OCI-LY1 (cell line): ENCODE measurements at regions not wholly inside any gene's neighbourhood (a gene's known extent, or its start where the extent isn't known, plus 50 kb on each side); places are given as distances from the start of the nearest gene placed in this dataset.

Source experiments
- H2AFZ ChIP-seq: fragments of 200-600 bp; sonication (generic), shearing (Covaris generic); 2 replicates; pipeline ENCODE4 v1.6.0; 2014; ENCODE audit warnings: antibody characterized with exemption, mild to moderate bottlenecking, low read length
- H3F3A ChIP-seq: fragments of 200-600 bp; sonication (generic), shearing (Covaris generic); 2 replicates; pipeline ENCODE4 v1.6.0; 2014; ENCODE audit warnings: mild to moderate bottlenecking, antibody characterized with exemption, low read length, moderate library complexity; ENCODE audit not compliant: insufficient read depth
- H3K27ac ChIP-seq: fragments of 200-600 bp; sonication (generic); 2 replicates; pipeline ENCODE4 v1.5.1; 2014; ENCODE audit warnings: low read length, mixed run types, mild to moderate bottlenecking, low read depth; ENCODE audit not compliant: poor library complexity, severe bottlenecking
- H3K27me3 ChIP-seq: fragments of 200-600 bp; sonication (generic); 2 replicates; pipeline ENCODE4 v1.6.0; 2014; ENCODE audit warnings: antibody characterized with exemption, mild to moderate bottlenecking, low read length, moderate library complexity; ENCODE audit not compliant: insufficient read depth
- H3K36me3 ChIP-seq: fragments of 200-600 bp; sonication (generic); 2 replicates; pipeline ENCODE4 v1.6.1; 2014; ENCODE audit warnings: mild to moderate bottlenecking, antibody characterized with exemption, low read length, moderate library complexity, mixed read lengths; ENCODE audit not compliant: insufficient read depth
- H3K4me1 ChIP-seq: fragments of 200-600 bp; sonication (generic); 2 replicates; pipeline ENCODE4 v1.5.1; 2014; ENCODE audit warnings: mild to moderate bottlenecking, low read length, moderate library complexity; ENCODE audit not compliant: insufficient read depth, severe bottlenecking
- H3K4me2 ChIP-seq: fragments of 200-600 bp; sonication (generic), shearing (Covaris generic); 2 replicates; pipeline ENCODE4 v1.6.1; 2014; ENCODE audit warnings: low read length
- H3K4me3 ChIP-seq: fragments of 200-600 bp; sonication (generic); 2 replicates; pipeline ENCODE4 v1.5.1; 2014; ENCODE audit warnings: low read length, low read depth, mild to moderate bottlenecking, mixed read lengths; ENCODE audit not compliant: poor library complexity, severe bottlenecking
- H3K79me2 ChIP-seq: fragments of 200-600 bp; shearing (Covaris generic); 2 replicates; pipeline ENCODE4 v1.6.1; 2016; ENCODE audit warnings: mixed run types, low read length, mixed read lengths; ENCODE audit not compliant: insufficient read depth
- H3K9ac ChIP-seq: fragments of 200-600 bp; sonication (generic), shearing (Covaris generic); 2 replicates; pipeline ENCODE4 v1.6.1; 2014; ENCODE audit warnings: mild to moderate bottlenecking, low read length, mixed read lengths
- H3K9me2 ChIP-seq: fragments of 200-600 bp; sonication (generic), shearing (Covaris generic); 2 replicates; pipeline ENCODE4 v1.6.1; 2014; ENCODE audit warnings: low read depth, mild to moderate bottlenecking, low read length, mixed read lengths
- H3K9me3 ChIP-seq: fragments of 200-600 bp; shearing (Covaris generic); 2 replicates; pipeline ENCODE4 v1.6.1; 2014; ENCODE audit warnings: low read length, mixed read lengths
- H4K20me1 ChIP-seq: fragments of 200-600 bp; sonication (generic), shearing (Covaris generic); 2 replicates; pipeline ENCODE4 v1.6.0; 2016; ENCODE audit warnings: mild to moderate bottlenecking, low read length; ENCODE audit not compliant: insufficient read depth
- EZH2 ChIP-seq: fragments of 200-600 bp; sonication (generic), shearing (Covaris generic); IDR thresholded peaks from 2 replicates; pipeline ENCODE4 v1.8.0; 2017; ENCODE audit warnings: borderline replicate concordance, mixed run types, mild to moderate bottlenecking, antibody characterized with exemption, low read length, moderate library complexity, mixed read lengths
- TF ChIP-seq, protein P1 (sequence below): fragments of 200-600 bp; sonication (generic), shearing (Covaris generic); IDR thresholded peaks from 2 replicates; pipeline ENCODE4 v1.5.1; 2017; ENCODE audit warnings: mild to moderate bottlenecking, antibody characterized with exemption, low read length, moderate library complexity, mixed read lengths

DNA sequence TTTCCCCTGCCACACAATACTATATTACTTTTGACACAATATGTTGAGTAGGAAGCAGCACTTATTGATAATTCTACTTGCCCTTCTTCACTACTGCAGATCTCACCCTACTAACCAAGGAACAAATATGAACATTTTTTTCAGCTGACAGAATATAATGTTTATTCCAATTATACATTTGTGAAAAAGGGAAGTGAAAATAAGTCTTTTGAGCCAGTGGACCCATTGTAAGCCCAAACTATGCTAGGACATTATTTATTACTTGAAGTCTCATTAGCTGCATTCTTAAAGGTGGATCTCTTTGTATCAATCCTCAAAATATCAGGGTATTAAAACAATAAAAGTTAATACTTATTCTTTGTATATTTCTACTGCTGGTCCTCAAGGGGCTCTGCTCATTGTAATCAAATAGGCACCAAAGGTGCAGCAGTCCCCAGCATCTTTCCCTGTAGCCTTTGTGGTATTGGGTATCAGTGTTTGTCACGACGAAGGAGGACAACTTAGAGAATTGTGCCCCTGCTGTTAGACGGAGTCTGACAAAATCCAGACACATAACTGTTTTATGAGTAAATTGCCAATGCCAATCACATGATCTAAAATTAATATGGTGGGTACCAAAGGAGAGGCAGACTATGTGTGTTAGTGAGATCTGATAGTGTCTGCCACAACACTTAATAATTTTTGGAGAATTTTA, 453.5 kb upstream of the CDH9 start:
- Histone ChIP-seq H3K36me3 (no peaks in the 10 kb centered on the region), H2AFZ (no peak overlapping the region), H3K9me2 (0 out of 2 replicates have a peak, but pooled peaks cover 2% of the 10 kb centered on the region), H3F3A (0 out of 2 replicates have a peak, but pooled peaks cover 9% of the 10 kb centered on the region), H3K4me2 (no peak overlapping the region), H3K27ac (no peak overlapping the region), H3K79me2 (no peaks in the 10 kb centered on the region), H3K9me3 (no peaks in the 10 kb centered on the region), H3K4me3 (no peak overlapping the region), H3K9ac (no peak overlapping the region), H3K27me3 (no peaks in the 10 kb centered on the region), H3K4me1 (peaks cover 11% of the 10 kb centered on the region), H4K20me1 (no peaks in the 10 kb centered on the region)
- no peak for TF ChIP-seq EZH2
- TF ChIP-seq, protein P1, sequence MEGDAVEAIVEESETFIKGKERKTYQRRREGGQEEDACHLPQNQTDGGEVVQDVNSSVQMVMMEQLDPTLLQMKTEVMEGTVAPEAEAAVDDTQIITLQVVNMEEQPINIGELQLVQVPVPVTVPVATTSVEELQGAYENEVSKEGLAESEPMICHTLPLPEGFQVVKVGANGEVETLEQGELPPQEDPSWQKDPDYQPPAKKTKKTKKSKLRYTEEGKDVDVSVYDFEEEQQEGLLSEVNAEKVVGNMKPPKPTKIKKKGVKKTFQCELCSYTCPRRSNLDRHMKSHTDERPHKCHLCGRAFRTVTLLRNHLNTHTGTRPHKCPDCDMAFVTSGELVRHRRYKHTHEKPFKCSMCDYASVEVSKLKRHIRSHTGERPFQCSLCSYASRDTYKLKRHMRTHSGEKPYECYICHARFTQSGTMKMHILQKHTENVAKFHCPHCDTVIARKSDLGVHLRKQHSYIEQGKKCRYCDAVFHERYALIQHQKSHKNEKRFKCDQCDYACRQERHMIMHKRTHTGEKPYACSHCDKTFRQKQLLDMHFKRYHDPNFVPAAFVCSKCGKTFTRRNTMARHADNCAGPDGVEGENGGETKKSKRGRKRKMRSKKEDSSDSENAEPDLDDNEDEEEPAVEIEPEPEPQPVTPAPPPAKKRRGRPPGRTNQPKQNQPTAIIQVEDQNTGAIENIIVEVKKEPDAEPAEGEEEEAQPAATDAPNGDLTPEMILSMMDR, result no peak

DNA sequence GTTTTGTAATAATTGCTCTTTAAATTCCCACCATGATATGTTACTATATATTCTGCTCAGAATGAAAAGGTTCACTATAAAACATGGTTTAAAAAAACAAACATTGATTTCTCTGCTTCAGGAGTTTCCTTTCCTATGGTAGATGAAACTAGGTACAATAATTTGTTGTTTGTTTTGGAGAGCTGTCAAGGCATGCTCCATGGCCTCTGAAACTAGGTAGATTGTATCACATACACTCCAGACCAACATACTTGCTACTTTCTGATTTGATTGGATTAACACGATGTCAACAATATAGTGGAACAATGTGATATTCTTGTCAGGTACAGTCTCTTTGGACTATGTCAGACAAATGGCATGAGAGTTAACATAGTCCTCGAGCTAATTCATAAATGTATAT, 452.7 kb upstream of the CDH9 start:
- no peak overlapping the region for H3K4me3 ChIP-seq
- H3K36me3 ChIP-seq, result no peaks in the 10 kb centered on the region
- no peak overlapping the region for H3K4me2 ChIP-seq
- H3K9ac ChIP-seq, result no peak overlapping the region
- H3K9me2 ChIP-seq, result 0 out of 2 replicates have a peak, but pooled peaks cover 2% of the 10 kb centered on the region
- H3K4me1 ChIP-seq, result peaks cover 11% of the 10 kb centered on the region
- no peaks in the 10 kb centered on the region for H3K27me3 ChIP-seq
- H3F3A ChIP-seq, result 0 out of 2 replicates have a peak, but pooled peaks cover 9% of the 10 kb centered on the region
- H4K20me1 ChIP-seq, result no peaks in the 10 kb centered on the region
- no peaks in the 10 kb centered on the region for H3K79me2 ChIP-seq
- no peak overlapping the region for H3K27ac ChIP-seq
- TF ChIP-seq, protein P1, result no peak
- TF ChIP-seq EZH2, result no peak
- no peak overlapping the region for H2AFZ ChIP-seq
- no peaks in the 10 kb centered on the region for H3K9me3 ChIP-seq

DNA sequence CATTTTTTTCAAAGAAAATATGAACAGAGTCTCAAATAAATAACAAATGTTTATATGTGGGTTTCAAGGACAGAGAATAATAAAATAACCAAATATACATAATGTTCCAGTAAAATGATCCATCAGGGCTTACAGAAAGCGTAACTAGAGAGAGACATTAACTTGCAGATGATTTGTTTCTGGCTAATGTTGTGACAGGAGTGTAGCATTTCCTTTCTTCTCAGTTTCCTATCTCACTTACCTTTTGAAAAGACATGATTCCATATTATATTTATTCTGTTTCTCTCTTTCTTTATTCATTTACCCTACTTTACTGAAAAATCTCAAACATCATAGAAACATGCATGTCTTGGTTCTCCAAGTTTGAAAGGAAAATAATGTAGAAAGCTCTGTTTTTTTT, 451.3 kb upstream of the CDH9 start:
- Histone ChIP-seq H3K27ac (no peak overlapping the region), H3K4me3 (no peak overlapping the region), H3K79me2 (no peaks in the 10 kb centered on the region), H3K4me2 (no peak overlapping the region), H3K4me1 (peaks cover 11% of the 10 kb centered on the region), H3K9me3 (no peaks in the 10 kb centered on the region), H3K9me2 (0 out of 2 replicates have a peak, but pooled peaks cover 2% of the 10 kb centered on the region), H3K27me3 (no peaks in the 10 kb centered on the region), H4K20me1 (no peaks in the 10 kb centered on the region), H2AFZ (no peak overlapping the region), H3K9ac (no peak overlapping the region), H3K36me3 (no peaks in the 10 kb centered on the region), H3F3A (0 out of 2 replicates have a peak, but pooled peaks cover 9% of the 10 kb centered on the region)
- no peak for TF ChIP-seq EZH2

DNA sequence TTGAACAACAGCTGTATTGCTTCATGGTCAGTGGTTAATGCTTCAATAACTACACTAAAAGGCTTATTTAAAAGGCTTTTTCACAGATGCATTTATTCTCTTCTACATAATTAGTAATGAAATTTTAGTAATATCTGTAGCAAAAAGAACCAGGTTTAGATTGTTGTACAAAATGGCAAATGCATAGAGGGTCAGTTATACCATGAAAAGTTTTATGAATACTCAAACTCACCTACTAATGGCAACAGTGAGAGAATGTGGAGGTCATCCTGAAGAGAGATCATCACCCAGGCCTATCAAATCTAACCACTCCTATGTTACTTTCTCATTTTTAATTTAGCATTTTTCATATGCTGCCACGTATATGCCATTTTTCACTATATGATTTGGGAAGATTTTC, 444.3 kb upstream of the CDH9 start:
- no peak for TF ChIP-seq EZH2
- TF ChIP-seq, protein P1, result no peak
- H3K9ac ChIP-seq, result no peak overlapping the region
- no peaks in the 10 kb centered on the region for H3K79me2 ChIP-seq
- H3K27ac ChIP-seq, result no peak overlapping the region
- H3K9me3 ChIP-seq, result 0 out of 2 replicates have a peak, but pooled peaks cover 3% of the 10 kb centered on the region
- no peak overlapping the region for H3K4me3 ChIP-seq
- H2AFZ ChIP-seq, result no peak overlapping the region
- no peaks in the 10 kb centered on the region for H3K9me2 ChIP-seq
- peaks cover 26% of the 10 kb centered on the region for H3K36me3 ChIP-seq
- H3K4me1 ChIP-seq, result no peaks in the 10 kb centered on the region
- H3K27me3 ChIP-seq, result no peaks in the 10 kb centered on the region
- no peaks in the 10 kb centered on the region for H3F3A ChIP-seq
- no peaks in the 10 kb centered on the region for H4K20me1 ChIP-seq
- H3K4me2 ChIP-seq, result no peak overlapping the region
